Activated CD4-positive, alpha-beta memory T cell treated with anti-CD3 and anti-CD28 coated beads for 36 hours (primary cell): ENCODE measurements at regions not wholly inside any gene's neighbourhood (a gene's known extent, or its start where the extent isn't known, plus 50 kb on each side); places are given as distances from the start of the nearest gene placed in this dataset.

Experiments
- CTCF ChIA-PET: fragments of 350-600 bp; sonication (Branson Sonifier 250); formaldehyde crosslinking; loops from one replicate; lab custom pipeline; 2021; ENCODE audit warnings: antibody characterized with exemption, inconsistent platforms; lab: Charles Lee
- POLR2A ChIA-PET: fragments of 350-600 bp; sonication (Branson Sonifier 250); formaldehyde crosslinking; loops from one replicate; lab custom pipeline; 2021; ENCODE audit warnings: antibody characterized with exemption; lab: Charles Lee
- DNase-seq: peaks from one replicate; pipeline ENCODE4 v3.0.0-alpha.2; 2020
- H3K27ac Mint-ChIP-seq: one replicate; pipeline ENCODE4 v1.8.0; 2021; ENCODE audit warnings: mixed read lengths
- H3K27me3 Mint-ChIP-seq: one replicate; pipeline ENCODE4 v1.8.0; 2021; ENCODE audit warnings: mixed read lengths
- H3K36me3 Mint-ChIP-seq: one replicate; pipeline ENCODE4 v1.8.0; 2021; ENCODE audit warnings: mixed read lengths
- H3K4me1 Mint-ChIP-seq: one replicate; pipeline ENCODE4 v1.8.0; 2021; ENCODE audit warnings: low read depth, mixed read lengths
- H3K4me3 Mint-ChIP-seq: one replicate; pipeline ENCODE4 v1.8.0; 2021; ENCODE audit warnings: mild to moderate bottlenecking, mixed read lengths
- H3K9me3 Mint-ChIP-seq: one replicate; pipeline ENCODE4 v1.8.0; 2021; ENCODE audit warnings: mixed read lengths
- intact Hi-C: fragments of 100-400 bp; cut with micrococcal nuclease; formaldehyde crosslinking; loops from one replicate; pipeline ENCODE4 v1.15.1; 2023

- ChIA-PET POLR2A (no interaction called here), CTCF (no interaction called here)
- no peak overlapping the region for H3K27ac Mint-ChIP-seq
- no peaks in the 10 kb centered on the region for H3K36me3 Mint-ChIP-seq
- H3K4me3 Mint-ChIP-seq, result no peak overlapping the region
- no peak for DNase-seq
- peaks cover 7% of the 10 kb centered on the region for H3K27me3 Mint-ChIP-seq
- H3K9me3 Mint-ChIP-seq, result peaks cover 18% of the 10 kb centered on the region
- H3K4me1 Mint-ChIP-seq, result no peaks in the 10 kb centered on the region
- intact Hi-C loops, result no loop called here
These were observed 191.6 kb downstream of the EFNB2 start for GRCh38 chr13:106343836-106344235.

GRCh38 chr13:106340249-106340648 lies 195.2 kb downstream of the EFNB2 start:
- CTCF ChIA-PET, result no interaction called here
- POLR2A ChIA-PET, result no interaction called here
- DNase-seq, result no peak
- Mint-ChIP-seq H3K4me1 (no peaks in the 10 kb centered on the region), H3K36me3 (no peaks in the 10 kb centered on the region), H3K4me3 (no peak overlapping the region), H3K9me3 (peaks cover 22% of the 10 kb centered on the region), H3K27ac (no peak overlapping the region), H3K27me3 (peaks cover 5% of the 10 kb centered on the region)
- intact Hi-C loops, result no loop called here

GRCh38 chr13:106337096-106337850 lies 198.2 kb downstream of the EFNB2 start:
- intact Hi-C loops, result no loop called here
- ChIA-PET CTCF (no interaction called here), POLR2A (no interaction called here)
- H3K27ac Mint-ChIP-seq, result no peak overlapping the region
- peaks cover 22% of the 10 kb centered on the region for H3K9me3 Mint-ChIP-seq
- peaks cover 5% of the 10 kb centered on the region for H3K27me3 Mint-ChIP-seq
- H3K4me1 Mint-ChIP-seq, result no peaks in the 10 kb centered on the region
- no peaks in the 10 kb centered on the region for H3K36me3 Mint-ChIP-seq
- no peak overlapping the region for H3K4me3 Mint-ChIP-seq
- DNase-seq, result no peak

GRCh38 chr13:106336668-106337067 lies 198.8 kb downstream of the EFNB2 start:
- H3K9me3 Mint-ChIP-seq, result peaks cover 22% of the 10 kb centered on the region
- peaks cover 5% of the 10 kb centered on the region for H3K27me3 Mint-ChIP-seq
- no peaks in the 10 kb centered on the region for H3K4me1 Mint-ChIP-seq
- no peak overlapping the region for H3K4me3 Mint-ChIP-seq
- no peaks in the 10 kb centered on the region for H3K36me3 Mint-ChIP-seq
- no peak overlapping the region for H3K27ac Mint-ChIP-seq
- POLR2A ChIA-PET, result no interaction called here
- intact Hi-C loops, result no loop called here
- no peak for DNase-seq
- CTCF ChIA-PET, result interaction anchor here (0.7 kb wide), 1 partner anchor 193 kb away, joined by 3 read pairs; no protein-coding TSS in a partner anchor

- Mint-ChIP-seq H3K4me3 (no peak overlapping the region), H3K36me3 (no peaks in the 10 kb centered on the region), H3K27me3 (no peaks in the 10 kb centered on the region), H3K9me3 (no peaks in the 10 kb centered on the region), H3K4me1 (no peaks in the 10 kb centered on the region), H3K27ac (no peak overlapping the region)
- intact Hi-C loops, result no loop called here
- DNase-seq, result no peak
- ChIA-PET CTCF (no interaction called here), POLR2A (no interaction called here)
These were observed 202.8 kb downstream of the EFNB2 start for GRCh38 chr13:106332621-106333020.

- DNase-seq, result no peak
- POLR2A ChIA-PET, result no interaction called here
- no peak overlapping the region for H3K4me3 Mint-ChIP-seq
- CTCF ChIA-PET, result no interaction called here
- intact Hi-C loops, result no loop called here
- H3K9me3 Mint-ChIP-seq, result no peaks in the 10 kb centered on the region
- no peaks in the 10 kb centered on the region for H3K36me3 Mint-ChIP-seq
- H3K4me1 Mint-ChIP-seq, result no peaks in the 10 kb centered on the region
- H3K27me3 Mint-ChIP-seq, result no peaks in the 10 kb centered on the region
- H3K27ac Mint-ChIP-seq, result no peak overlapping the region
These were observed 204.3 kb downstream of the EFNB2 start for GRCh38 chr13:106331116-106331515.

- Mint-ChIP-seq H3K9me3 (no peaks in the 10 kb centered on the region), H3K4me3 (no peak overlapping the region), H3K27ac (no peak overlapping the region), H3K36me3 (no peaks in the 10 kb centered on the region), H3K4me1 (no peaks in the 10 kb centered on the region), H3K27me3 (no peaks in the 10 kb centered on the region)
- POLR2A ChIA-PET, result no interaction called here
- intact Hi-C loops, result no loop called here
- CTCF ChIA-PET, result no interaction called here
- DNase-seq, result no peak
These were observed 205.5 kb downstream of the EFNB2 start for GRCh38 chr13:106329941-106330340.

GRCh38 chr13:106326751-106327150 lies 208.7 kb downstream of the EFNB2 start:
- intact Hi-C loops, result no loop called here
- Mint-ChIP-seq H3K9me3 (peaks cover 10% of the 10 kb centered on the region), H3K27me3 (no peaks in the 10 kb centered on the region), H3K27ac (no peak overlapping the region), H3K4me3 (no peak overlapping the region), H3K4me1 (no peaks in the 10 kb centered on the region), H3K36me3 (no peaks in the 10 kb centered on the region)
- ChIA-PET CTCF (no interaction called here), POLR2A (no interaction called here)
- DNase-seq, result no peak

- DNase-seq, result no peak
- H3K27me3 Mint-ChIP-seq, result peaks cover 2% of the 10 kb centered on the region
- H3K9me3 Mint-ChIP-seq, result peaks cover 12% of the 10 kb centered on the region
- H3K4me1 Mint-ChIP-seq, result no peaks in the 10 kb centered on the region
- intact Hi-C loops, result no loop called here
- CTCF ChIA-PET, result no interaction called here
- H3K36me3 Mint-ChIP-seq, result no peaks in the 10 kb centered on the region
- no peak overlapping the region for H3K27ac Mint-ChIP-seq
- POLR2A ChIA-PET, result no interaction called here
- no peak overlapping the region for H3K4me3 Mint-ChIP-seq
These were observed 211.0 kb downstream of the EFNB2 start for GRCh38 chr13:106324444-106324843.

- no peak overlapping the region for H3K27ac Mint-ChIP-seq
- CTCF ChIA-PET, result no interaction called here
- POLR2A ChIA-PET, result no interaction called here
These were observed 212.8 kb downstream of the EFNB2 start for GRCh38 chr13:106322628-106323027.

GRCh38 chr13:106318941-106319411 lies 216.5 kb downstream of the EFNB2 start:
- DNase-seq, result no peak
- intact Hi-C loops, result no loop called here
- Mint-ChIP-seq H3K36me3 (no peaks in the 10 kb centered on the region), H3K27me3 (peaks cover 2% of the 10 kb centered on the region), H3K4me1 (no peaks in the 10 kb centered on the region), H3K27ac (no peak overlapping the region), H3K4me3 (no peak overlapping the region), H3K9me3 (peaks cover 12% of the 10 kb centered on the region)
- POLR2A ChIA-PET, result no interaction called here
- CTCF ChIA-PET, result no interaction called here

More at GRCh38 chr13:106322628-106323027, 212.8 kb downstream of the EFNB2 start:
- intact Hi-C loops, result no loop called here
- peaks cover 2% of the 10 kb centered on the region for H3K27me3 Mint-ChIP-seq
- DNase-seq, result no peak
- no peaks in the 10 kb centered on the region for H3K36me3 Mint-ChIP-seq
- no peak overlapping the region for H3K4me3 Mint-ChIP-seq
- H3K9me3 Mint-ChIP-seq, result peaks cover 12% of the 10 kb centered on the region
- H3K4me1 Mint-ChIP-seq, result no peaks in the 10 kb centered on the region

- Mint-ChIP-seq H3K27ac (no peak overlapping the region), H3K9me3 (no peaks in the 10 kb centered on the region), H3K4me1 (no peaks in the 10 kb centered on the region), H3K36me3 (no peaks in the 10 kb centered on the region), H3K27me3 (no peaks in the 10 kb centered on the region), H3K4me3 (no peak overlapping the region)
- ChIA-PET CTCF (no interaction called here), POLR2A (no interaction called here)
- no peak for DNase-seq
- intact Hi-C loops, result no loop called here
These were observed 221.0 kb downstream of the EFNB2 start for GRCh38 chr13:106314417-106314816.

- POLR2A ChIA-PET, result no interaction called here
- Mint-ChIP-seq H3K27ac (no peak overlapping the region), H3K9me3 (peaks cover 7% of the 10 kb centered on the region), H3K36me3 (no peaks in the 10 kb centered on the region), H3K4me3 (no peak overlapping the region), H3K27me3 (no peaks in the 10 kb centered on the region), H3K4me1 (no peaks in the 10 kb centered on the region)
- intact Hi-C loops, result no loop called here
- DNase-seq, result no peak
- CTCF ChIA-PET, result no interaction called here
These were observed 224.5 kb downstream of the EFNB2 start for GRCh38 chr13:106311004-106311403.
